ELR (cell line): ENCODE measurements at regions not wholly inside any gene's neighbourhood (a gene's known extent, or its start where the extent isn't known, plus 50 kb on each side); places are given as distances from the start of the nearest gene placed in this dataset.

Source experiments
- DNase-seq: peaks from one replicate; pipeline ENCODE4 v3.0.0-alpha.2; 2015; ENCODE audit warnings: low read depth

DNA sequence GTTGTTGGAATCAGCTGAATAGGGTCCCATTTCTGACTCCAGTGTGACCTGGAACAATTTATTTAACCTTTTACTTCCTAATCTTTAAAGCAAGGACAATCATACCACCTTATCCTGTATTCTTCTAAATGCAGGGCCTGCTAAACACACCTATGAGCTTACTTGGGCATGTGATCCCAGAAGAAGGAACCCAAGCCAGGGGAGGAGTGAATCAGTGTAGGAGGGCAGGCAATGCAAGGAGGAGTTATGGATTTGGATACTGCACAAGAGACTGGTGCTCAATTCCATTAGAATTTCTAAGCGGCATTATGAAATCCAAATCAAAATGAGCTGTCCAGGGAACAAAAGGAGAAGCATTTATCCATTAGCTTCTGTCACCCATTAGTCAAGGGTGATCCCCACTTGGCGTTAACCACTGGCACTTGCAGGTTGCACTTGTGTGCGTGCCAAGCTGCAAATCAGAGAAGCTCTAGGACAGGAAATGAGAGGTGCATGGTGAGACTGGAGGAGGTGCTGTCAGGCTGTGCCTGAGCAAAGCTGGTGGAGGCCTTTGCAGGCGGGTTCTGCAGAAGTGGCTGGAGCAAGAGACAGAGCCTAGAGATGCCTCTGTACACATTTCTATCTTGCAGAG, 297.2 kb upstream of the PLXNA2 start:
- peak; percentile 12 for DNase-seq

DNA sequence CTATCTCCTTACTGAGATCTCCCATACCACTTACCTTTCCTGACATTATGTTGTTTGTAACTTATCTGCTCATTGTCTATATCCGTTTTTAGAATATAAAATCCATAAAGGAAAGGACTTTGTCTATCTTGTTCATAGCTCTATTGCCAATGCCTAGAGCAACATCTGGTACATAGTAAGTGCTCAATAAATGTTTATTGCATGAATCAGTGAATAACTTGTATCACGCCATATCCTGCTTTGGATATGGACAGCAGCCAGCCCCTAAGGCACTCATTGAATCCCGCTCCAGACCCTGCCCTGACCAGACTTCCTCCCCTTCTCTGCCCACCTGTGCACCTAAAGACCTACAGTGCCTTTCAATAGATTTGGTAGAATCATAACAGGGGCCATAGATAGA, 298.1 kb upstream of the PLXNA2 start:
- DNase-seq: peak; percentile 63

DNA sequence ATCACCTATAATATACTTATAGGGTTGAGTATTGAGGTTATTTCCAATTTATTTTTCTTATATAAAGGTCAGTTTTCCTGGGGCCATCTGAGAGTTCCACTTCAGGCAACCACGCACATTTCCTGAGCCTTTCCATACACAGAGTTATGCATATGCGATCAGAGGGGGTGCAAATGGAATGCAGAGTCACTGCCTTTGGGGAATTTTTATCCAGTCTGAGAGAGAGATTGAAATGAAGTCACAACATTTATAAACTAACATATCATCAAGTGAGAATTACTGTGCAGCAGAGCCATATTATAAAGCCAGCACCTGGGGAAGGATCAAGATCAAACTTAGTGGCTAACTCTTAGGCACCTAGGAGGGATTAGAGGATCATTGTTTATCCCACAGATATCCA, 299.9 kb upstream of the PLXNA2 start:
- DNase-seq: peak; percentile 11

DNA sequence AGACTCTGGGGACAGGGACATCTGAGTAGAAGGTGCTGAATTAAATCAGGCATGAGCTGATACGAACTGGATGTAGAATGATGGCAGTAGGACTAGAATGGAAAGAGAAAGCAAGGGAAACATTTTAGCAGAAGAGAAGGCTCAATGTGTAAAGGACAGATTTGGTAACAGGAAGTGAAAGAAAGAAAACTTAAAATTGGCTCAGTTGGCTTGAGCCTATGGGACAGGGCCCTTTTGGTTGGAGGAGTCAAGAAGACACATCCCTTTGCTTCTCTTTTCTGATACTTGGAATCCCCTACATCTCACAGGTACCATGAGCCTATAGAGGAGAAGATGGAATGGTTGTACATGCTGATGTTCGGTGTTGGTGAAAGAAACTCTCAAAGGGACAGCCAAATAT, 300.6 kb upstream of the PLXNA2 start:
- DNase-seq: no peak

DNA sequence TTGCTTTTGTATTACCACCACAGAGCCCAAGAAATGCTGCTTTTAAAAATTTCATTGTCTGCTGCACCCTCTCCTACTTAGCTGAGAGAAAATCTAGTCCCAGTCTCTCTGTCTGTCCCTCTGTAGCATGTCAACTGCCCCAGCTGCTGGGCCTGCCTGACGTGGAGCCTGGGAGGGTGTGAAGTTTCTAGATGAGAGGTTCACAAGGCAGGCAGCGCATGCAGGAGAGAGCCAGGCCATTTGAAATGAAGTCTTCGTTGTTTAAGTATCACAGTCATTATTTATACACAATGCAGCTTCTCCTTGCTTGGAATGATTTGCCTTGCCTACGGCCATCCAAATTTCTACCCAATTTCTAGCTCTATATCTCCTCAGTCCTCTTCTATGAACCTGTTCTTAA, 306.8 kb upstream of the PLXNA2 start:
- no peak for DNase-seq

DNA sequence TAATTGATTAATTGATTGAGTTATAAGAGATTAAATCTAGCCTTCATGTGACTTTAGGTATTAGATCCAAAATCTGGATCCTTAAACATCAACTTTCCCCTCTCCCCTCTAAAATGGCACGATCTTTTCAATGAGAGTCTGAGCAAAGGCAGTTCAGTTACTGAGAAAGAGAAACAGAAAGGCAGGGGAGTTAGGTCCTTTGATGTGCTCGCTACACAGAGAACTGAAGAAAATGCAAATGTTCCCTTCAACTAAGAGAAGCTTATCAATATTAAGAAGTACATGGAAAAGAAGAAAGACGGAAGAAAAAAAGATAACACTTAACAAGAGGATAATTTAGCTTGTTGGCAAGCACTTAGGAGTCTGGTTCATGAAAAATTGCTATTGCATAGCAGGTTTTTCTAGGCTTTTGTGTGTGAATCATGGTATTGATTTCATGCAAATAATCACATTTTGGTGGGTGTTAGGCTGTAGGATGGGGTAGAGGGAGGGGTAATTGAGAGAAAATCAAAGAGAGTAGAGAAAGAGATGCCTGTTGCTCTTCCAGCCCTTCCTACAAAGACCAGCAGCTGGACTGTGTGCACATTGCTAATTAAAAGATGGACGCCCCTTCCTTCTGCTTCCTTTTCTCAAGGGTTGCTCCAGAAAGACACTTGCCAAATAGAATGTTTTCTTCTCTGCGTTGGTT, 307.6 kb upstream of the PLXNA2 start:
- no peak for DNase-seq

DNA sequence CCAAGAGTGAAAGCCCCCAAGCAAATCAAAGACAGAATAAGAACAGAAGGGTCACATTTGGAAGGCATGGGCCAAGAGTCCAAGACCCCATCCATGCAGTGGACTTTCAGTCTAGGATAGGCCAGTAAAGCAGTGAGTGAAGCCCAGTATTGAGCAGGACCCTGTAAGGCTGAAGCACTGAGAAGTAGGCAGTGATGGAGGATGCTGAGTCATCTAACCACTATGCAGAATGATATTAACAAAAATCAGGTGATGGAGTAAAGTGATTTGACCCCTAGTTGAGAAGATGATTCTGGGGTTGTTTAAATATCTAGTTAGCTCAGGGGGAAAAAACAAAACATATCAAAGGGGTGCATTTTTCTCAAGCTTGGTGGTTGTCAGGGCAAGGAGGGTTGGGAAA, 308.7 kb upstream of the PLXNA2 start:
- peak; percentile 16 for DNase-seq

DNA sequence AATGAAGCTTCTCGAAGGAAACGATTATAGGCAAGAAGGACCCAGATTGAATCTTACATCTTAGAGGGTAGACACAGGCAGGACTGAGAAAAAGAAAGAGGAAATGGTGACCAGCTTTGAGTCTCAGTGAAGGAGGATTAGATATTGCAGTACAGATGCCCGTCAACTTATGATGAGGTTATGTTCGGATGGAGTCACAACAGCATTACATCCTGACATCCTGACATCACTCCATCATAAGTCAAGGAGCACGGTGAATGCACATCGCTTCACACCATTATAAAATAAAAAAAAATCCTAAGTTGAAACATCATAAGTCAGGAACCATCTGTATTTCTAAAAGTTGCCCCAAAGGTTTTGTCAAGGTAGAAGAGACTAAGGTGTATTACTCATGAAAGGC, 312.3 kb upstream of the PLXNA2 start:
- no peak for DNase-seq

DNA sequence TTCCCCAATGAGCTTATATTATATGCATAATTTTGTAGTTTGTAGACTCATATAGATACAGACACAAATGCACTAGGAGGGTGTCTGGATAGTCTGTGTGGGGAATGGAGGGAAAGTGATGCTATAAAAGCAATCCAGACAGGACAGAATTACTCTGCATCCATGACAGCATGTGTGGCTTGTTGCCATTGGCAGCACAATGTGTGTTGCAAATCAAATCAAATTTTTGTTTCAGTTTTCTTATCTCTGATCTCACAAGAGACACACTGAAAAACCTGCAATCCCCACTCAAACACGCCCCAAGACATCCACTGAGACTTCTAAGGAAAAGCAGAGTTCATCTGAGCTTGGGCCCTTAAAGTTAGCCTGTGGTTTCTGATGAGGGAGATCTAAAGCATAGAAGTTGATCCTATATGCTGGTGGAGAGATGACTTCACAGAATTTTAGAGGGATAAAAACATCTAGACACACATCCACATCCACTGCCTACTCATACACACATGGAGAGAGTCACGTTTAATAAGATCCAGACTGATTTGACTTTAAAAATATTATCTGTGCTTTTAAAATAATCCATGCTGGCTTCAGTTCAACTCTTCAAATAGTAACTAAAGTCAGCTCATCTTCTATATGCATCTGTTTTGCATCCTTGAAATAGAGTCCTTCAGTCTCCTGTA, 313.0 kb upstream of the PLXNA2 start:
- DNase-seq: no peak

DNA sequence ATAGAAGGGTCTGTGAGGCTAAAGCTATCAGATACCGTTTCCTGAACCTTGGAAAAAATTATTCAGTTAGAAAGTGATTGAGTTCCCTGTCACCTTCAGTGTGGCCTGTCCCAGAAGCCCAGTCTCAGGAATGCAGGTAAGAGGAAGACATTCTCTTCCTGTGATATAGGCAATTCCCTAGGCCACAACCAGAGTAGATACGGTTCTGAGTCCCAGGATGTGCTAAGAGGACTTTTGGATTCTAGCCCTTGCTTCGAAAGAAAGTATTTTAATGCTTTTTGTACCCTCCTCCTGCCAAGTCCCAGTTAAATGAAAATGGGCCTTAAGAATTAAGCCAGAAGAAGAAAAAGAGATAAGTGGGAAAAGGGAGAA, 313.5 kb upstream of the PLXNA2 start:
- no peak for DNase-seq

DNA sequence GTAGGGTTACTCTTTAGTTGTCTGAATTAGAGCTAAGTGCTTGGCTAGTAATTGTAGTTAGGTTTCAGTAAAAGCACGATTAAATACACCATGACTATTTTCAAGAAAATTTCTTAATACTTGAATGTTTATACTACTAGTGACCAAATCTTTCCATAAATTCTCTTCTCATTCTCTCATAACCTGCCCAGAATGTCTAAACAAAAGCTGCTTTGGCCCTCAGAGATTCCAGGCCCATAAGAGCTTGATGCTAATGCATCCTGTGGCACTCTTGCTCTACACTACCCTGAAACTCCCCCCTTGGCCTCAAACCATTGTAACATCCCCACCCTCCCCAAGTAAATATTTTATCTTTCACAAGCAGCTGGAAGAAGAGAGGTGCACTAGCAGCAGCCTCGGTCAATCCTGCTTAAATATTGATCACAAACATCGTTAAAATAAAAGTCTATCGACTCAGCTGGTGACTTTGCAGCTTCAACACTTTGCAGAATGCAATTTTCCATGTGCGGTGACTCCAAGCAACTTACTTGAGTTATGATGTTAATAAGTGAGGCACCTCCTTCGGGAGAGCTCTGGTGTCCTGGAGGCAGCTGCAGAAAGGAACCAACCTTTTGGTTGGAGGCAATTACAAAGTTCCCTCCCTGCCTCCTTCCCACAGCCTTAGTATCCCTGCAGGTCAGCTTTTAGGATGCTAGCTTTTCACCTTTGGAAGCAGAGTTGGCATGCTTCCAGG, 315.6 kb upstream of the PLXNA2 start:
- DNase-seq: no peak

DNA sequence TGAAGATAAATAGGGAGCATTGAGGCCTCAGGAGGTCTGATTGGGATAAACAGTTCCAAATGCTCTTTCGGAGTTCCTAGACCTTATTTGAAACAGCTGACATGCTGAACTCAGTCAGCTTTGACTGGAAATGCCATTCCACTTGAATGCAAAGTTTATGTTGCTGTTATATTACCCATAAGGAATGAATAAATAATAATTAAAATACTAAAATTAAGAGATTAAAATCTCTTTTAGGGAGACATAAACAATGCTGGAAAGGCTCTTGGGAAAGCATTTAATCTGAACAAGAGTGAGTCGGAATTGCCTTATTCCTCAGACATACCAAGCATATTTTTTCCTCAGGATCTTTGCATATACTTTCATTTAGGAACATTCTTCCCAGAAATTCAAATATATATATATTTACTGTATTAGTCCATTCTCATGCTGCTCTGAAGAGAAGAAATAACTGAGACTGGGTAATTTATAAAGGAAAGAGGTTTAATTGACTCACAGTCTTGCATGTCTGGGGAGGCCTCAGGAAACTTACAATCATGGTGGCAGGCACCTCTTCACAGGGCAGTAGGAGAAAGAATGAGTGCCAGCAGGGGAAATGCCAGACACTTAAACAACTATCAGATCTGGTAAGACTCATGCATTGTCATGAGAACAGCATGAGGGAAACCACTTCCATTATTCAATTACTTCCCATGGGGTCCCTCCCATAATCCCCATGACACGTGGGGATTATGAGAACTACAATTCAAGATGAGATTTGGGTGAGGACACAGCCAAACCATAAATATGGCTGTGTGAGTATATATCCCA, 318.2 kb upstream of the PLXNA2 start:
- peak; percentile 34 for DNase-seq

DNA sequence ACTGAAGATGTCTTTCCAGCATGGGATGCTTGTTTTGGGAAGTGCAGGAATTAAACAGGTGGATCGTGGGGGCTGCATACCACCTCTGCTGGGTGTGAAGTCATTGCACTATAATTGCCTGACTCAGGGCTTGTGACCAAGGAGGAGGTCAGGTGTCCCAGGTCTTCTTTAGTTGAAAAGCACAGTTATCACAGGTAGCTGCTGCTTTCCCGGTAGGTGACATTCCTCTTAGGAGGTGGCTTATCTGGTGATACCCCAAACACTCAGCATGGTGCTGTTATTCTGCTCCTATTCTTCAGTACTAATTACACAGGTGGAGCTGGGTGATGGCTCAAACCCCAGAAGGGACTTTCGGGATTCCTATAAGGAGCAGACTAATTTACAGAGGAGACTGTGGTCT, 320.3 kb upstream of the PLXNA2 start:
- no peak for DNase-seq

DNA sequence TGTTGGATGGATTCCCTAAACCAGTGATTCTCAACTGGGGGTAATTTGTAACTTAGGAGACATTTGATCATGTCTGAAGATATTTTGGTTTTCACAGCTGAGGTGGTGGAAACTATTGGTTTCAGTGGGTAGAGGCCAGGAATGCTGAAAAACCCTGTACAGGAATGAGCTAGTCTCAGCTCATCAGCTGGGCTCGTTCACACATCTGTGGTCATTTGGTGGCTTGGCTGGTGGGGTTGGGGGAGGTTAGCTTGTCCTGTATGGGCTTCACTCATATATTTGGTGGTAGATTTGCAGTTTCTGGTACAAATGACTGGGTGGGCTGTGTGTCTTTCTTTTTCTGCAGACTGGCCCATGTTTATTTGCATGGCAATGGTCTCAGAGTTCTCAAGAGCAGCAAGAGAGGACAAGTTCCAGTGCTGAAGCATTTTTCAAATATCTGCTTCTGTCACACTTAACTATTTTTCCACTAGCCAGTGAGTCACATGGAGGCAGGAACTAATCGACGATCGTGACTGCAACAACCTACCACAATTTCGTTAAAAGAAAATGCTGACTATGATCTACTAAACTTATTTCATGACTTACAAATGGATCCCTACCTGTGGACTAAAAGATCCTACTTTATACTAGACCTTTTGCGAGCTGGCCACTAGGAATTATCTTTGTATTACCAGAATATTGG, 321.7 kb upstream of the PLXNA2 start:
- DNase-seq: no peak

DNA sequence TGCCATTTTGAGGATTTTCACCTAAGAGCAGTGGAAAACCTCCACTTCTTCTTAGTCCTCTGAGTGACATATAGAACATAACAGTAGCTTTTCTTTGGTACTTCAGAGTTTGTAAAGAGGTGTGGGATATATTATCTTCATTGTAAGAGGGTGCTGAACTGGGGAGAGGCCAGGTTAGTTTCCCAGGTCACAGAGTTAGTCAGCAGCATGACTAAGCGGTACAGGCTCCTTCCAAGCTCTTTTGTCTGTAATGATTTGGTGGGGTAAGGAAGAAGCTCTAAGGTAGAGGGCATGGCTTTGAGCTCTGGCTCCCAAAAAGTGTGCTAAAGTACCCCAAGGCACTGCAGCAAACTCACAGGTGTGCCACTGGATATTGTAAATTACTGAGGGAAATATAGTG, 325.0 kb upstream of the PLXNA2 start:
- DNase-seq: no peak

DNA sequence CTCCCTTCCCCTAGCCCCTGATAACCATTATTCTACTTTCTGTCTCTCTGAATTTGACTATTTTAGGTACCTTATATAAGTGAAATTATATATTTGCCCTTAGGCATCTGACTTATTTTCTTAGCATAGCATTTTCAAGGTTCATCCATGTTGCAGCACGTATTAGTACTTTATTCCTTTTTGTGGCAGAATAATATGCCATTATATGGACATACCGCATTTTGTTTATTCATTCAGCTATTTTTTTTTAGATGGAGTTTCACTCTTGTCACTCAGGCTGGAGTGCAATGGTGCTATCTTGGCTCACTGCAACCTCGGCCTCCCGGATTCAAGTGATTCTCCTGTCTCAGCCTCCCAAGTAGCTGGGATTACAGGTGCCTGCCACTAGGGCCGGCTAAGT, 326.2 kb upstream of the PLXNA2 start:
- no peak for DNase-seq

DNA sequence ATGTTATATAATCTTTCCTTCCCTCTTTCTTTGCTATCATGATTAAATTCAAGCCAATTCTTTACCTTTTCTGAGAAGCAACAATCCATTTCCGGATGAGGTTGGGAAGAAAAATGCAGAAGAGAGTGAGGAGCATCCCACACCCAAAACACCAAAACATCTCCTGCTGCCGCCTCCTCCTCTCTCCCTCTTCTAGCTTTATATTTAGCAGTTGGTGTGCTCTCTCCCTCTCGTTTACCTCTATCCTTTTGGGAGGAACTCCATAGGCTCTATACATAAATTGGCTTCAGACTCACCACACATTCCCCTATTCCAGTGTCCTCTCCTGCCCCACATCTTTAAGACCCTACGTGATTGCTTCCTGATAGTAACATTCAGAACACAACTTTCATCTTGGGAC, 332.2 kb upstream of the PLXNA2 start:
- DNase-seq: no peak

DNA sequence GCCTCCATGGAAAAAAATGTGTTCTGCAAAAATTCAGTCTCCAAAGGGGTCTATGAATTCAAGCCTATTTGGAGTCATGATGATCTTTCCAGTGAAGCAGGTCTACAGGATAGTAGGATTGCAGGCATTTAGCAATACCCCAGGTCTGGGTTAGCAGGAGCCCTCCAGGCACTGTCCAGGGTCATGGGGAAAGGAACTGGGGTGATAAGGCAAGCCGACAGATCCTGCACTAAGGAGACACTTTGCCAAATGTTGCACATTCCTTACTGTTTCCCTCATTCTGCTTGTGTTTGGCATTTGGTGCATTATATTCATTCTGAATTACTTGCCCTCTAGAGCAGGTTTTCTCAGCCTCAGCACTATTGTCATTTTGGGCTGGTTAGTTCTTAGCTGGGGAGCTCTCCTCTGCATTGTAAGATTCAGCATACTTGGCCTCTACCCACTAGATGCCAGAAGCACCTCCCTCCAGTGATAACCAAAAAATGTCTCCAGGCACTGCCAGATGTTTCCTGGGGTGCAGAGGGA, 333.3 kb upstream of the PLXNA2 start:
- DNase-seq: no peak

DNA sequence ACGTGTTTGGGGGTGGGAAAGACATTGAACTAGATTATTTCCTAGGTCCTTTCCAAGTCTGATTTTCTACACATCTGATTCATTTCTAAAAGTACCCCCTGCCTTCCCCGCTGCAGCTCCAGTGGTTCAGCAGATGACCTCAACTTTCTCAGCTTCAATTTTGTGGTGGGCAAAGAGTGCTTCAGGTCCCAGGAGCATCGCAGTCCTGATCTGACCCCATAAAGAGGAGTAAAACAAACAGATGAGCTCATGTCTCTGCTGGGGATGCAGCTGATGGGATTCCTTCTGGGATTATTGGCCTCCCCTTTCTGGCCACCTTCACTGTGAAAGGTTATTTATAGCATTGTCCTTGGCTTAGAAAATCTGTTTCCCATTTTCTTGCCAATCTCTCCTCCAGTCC, 337.0 kb upstream of the PLXNA2 start:
- no peak for DNase-seq

DNA sequence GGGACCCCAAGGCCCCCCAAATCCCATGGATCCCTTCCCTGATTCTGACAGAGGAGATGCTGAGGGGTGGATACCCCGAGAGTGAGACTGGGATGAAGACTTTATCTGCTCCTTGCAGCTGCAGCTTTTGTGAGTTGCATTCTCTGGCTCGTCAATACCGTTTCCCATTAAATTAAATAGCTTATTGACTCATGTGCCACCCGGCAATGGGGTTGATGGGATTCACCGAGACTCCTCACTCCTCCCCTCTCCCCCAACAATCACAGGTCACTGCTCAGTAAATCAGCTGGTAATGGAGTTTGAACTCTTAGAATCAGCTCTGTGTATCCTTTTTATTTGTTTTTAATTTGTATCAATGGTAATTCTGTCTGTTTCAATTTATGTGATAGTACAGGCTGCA, 337.5 kb upstream of the PLXNA2 start:
- DNase-seq: no peak

DNA sequence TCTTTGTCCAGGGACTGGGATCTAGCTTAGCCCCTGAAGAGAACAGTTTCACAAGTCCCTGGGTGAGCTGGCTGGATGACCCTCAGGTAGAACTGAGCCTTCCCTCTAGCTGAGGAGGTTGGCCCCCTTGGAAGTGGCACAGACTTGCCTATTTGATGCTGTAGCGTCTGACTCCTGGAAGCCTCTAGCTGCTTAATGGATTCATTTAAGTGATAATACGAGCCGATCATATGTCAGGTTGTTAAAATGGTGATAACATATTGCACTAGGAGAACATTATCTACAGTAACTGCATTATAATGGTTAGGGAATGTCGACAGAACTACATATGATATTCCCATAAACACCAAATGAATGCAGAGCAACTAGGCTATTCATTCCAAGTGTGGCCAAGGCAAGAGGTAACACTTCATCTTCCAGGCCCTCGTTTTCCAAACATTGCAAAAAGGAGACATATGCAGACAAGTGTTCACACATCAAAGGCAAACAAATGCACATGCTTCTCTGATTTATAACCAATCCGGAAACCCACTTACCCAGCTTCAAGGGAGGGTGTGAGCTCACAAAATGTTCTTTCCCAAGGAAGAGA, 340.1 kb upstream of the PLXNA2 start:
- no peak for DNase-seq
